ENCODE measurements at regions not wholly inside any gene's neighbourhood (a gene's known extent, or its start where the extent isn't known, plus 50 kb on each side); places are given as distances from the start of the nearest gene placed in this dataset.
"Not testable (repeated sequence)": the region's sequence is repeated elsewhere in the genome, so short reads cannot be mapped to it uniquely, and the experiment has no call there.

GRCh38 chr3:161691677-161692076, 195.1 kb downstream of the OTOL1 start:
- DNase-seq (ENCODE audit: low read depth in 3 of 3): no peak

DNA sequence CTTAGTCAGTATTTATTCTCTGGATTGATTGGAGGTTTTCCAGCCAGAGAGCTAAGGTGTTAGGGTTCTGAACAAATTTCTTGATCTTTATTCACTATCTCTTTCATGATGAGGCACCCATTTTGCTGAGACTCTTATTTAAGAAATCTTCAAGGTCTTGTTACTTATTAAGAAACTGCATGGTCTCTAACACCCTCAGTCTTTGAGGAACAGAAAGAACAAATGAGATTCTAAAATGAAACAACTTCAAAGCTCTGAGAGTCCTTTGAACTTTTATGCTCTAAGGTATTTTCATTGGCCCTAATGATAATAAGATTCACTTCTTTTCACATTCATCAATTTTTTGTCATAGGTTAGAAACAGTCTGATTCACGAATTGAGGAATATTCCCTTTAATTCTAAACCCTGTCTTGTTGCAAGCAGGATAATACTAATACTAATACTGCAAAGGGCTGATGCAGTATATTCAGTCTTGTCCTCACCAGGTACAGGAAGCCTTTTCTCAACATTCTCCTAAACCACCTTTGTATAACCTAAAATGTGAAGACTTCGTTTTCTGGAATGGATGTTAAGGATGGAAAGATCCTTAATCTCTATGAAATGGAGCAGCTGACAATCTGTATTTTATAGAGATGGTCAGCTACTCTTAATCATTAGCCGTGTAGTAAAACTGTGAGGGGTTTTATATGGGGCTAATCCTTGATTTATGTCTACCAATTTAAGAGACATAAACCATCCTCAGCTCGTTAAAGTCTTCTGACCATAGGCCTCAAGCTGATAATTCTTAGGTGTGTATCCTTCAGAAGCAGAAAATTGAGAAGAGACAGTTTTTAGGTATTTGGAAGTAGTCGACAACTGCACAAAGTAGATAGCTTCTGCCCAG, 198.3 kb downstream of the OTOL1 start:
- no peak for DNase-seq (ENCODE audit: low read depth in 3 of 3)

GRCh38 chr3:161695811-161696210, 199.2 kb downstream of the OTOL1 start:
- DNase-seq (ENCODE audit: low read depth in 3 of 3): no peak

- DNase-seq (ENCODE audit: low read depth in 3 of 3): no peak
These were observed 204.4 kb downstream of the OTOL1 start for GRCh38 chr3:161700998-161701397.

DNA sequence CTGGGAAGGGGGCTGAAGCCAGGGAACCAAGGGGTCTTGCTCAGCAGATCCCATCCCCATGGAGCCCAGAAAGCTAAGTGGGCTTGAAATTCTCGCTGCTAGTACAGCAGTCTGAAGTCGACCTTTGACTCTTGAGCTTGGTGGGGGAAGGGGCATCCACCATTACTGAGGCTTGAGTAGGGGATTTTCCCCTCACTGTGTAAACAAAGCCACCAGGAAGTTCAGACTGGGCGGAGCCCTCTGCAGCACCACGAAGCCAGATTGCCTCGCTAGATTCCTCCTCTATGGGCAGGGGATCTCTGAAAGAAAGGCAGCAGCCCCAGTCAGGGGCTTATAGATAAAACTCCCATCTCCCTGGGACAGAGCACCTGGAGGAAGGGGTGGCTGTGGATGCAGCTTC, 210.6 kb downstream of the OTOL1 start:
- DNase-seq (ENCODE audit: low read depth in 3 of 3): not testable (repeated sequence)

DNA sequence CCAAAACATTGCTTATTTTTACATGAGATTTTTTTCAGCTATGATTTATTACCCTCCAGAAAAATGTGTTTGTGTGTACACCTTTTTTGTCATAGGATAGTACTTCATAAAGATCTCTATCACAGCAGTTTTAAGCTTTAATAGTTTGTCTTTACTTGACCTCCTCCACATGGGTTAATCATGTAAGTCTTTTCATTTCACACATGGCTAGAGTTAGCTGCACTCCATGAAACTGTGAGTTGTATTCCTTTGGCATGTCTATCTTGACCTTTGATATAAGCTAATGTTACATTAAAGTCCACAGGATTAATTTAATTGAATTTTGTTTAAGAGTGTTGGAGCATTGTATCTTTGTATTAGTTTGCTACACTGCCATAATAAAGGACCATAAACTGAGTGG, 217.1 kb downstream of the OTOL1 start:
- no peak for DNase-seq (ENCODE audit: low read depth in 3 of 3)

GRCh38 chr3:161731968-161732367, 235.4 kb downstream of the OTOL1 start:
- DNase-seq (ENCODE audit: low read depth in 3 of 3): no peak

GRCh38 chr3:161737171-161737570, 240.6 kb downstream of the OTOL1 start:
- DNase-seq (ENCODE audit: low read depth in 3 of 3): no peak

DNA sequence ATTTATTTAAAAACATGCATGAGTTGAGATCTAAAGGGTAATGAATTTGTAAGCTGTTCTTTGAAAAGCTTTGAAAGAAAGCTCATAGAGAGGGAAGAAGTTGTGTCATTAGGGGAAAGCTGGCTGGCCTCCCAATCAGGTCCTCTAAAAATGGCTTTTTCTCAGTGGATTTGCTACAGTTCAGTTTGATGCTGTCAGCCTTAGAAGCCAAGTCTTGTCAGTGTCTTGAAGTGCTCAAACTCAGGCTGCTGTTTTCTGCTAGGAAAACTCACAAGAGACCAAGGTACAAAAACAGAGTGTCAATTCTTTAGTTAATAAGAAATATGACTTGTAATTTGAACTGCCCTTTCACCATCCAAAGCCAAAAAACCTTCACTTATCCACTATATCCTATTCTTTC, 243.8 kb downstream of the OTOL1 start:
- DNase-seq (ENCODE audit: low read depth in 3 of 3): no peak

GRCh38 chr3:161744366-161744765, 247.8 kb downstream of the OTOL1 start:
- no peak for DNase-seq (ENCODE audit: low read depth in 3 of 3)

- no peak for DNase-seq (ENCODE audit: low read depth in 3 of 3)
These were observed 249.1 kb downstream of the OTOL1 start for GRCh38 chr3:161745741-161746140.

DNA sequence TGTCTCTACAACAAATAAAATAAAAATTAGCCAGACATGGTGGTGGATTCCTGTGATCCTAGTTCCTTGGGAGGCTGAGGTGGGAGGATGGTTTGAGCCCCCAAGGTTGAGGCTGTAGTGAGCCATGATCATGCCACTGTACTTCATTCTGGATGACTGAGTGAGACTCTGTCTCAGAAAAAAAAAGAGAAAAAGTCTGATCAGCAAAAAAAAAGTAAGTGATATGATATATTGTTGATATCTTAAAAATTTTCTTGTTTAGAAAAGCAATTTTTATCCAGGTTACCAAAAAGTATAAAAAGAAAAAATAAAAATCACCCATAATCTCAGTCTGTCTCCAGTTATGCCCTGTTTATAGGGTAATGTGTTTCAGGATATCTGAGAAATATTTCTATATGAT, 251.4 kb downstream of the OTOL1 start:
- DNase-seq (ENCODE audit: low read depth in 3 of 3): no peak

GRCh38 chr3:161754420-161755053, 257.9 kb downstream of the OTOL1 start:
- no peak for DNase-seq (ENCODE audit: low read depth in 3 of 3)

- no peak for DNase-seq (ENCODE audit: low read depth in 3 of 3)
These were observed 262.8 kb downstream of the OTOL1 start for GRCh38 chr3:161759444-161759843.

DNA sequence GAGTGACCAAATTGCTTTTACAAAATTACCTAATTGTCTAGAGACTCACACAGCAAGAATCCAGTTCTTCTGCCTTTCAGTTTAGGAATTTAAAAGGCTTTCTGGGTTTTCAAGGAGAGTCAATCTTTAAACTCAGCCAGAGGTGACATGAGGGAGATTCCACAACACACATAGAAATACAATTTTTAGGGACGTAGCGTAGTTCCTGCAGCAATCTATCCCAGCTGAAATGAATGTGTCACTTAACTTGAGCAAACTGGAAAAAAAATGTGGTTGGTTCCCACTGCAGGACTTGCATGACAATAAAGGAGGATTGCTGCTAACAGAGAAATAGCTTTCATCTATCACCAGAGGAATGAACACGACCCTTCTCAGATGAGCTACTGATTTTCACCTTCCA, 269.7 kb downstream of the OTOL1 start:
- no peak for DNase-seq (ENCODE audit: low read depth in 3 of 3)

DNA sequence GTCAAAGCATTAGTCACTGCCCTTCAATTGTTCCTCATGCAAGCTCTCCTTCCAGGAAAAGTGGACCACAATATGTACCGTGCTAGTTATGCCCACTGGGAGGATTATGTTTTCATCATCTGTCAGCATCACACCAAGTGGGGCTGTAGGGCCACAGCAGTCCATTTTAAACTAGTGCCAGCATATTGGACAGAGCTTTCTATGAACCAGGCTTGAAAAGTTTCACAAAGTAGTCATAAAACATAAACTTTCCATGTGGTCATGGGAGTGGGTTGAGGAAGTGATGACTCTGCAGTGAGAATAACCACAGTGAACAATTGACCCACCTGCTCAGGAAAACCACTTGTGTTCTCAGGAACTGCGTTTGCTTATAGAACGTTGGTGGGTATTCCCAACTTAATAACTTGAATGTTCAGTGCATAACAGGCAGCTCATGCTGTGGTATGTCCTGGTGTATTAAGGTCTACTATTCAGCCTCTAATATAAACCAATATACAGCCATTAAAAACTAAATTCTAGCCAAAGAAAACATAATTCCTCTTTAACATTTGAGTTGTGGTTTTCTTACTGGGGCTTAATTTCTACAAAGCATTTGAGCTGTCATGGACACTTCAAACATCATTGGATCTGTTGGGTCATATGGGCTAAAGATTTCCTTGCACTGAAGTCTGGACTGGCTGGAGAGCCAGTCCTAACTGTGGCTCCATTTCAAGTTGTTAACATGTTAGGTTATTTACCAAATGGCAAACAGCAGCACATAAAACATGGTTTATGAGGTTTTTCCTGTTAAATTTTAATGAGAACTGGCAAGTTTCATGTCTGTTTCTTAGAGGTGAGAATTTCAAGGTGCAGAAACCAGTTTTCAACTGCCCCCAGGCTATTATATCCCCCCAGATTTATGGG, 274.1 kb downstream of the OTOL1 start:
- DNase-seq (ENCODE audit: low read depth in 3 of 3): no peak

GRCh38 chr3:161781381-161781780, 284.8 kb downstream of the OTOL1 start:
- DNase-seq (ENCODE audit: low read depth in 3 of 3): no peak

GRCh38 chr3:161793194-161793930, 296.8 kb downstream of the OTOL1 start:
- no peak for DNase-seq (ENCODE audit: low read depth in 3 of 3)

DNA sequence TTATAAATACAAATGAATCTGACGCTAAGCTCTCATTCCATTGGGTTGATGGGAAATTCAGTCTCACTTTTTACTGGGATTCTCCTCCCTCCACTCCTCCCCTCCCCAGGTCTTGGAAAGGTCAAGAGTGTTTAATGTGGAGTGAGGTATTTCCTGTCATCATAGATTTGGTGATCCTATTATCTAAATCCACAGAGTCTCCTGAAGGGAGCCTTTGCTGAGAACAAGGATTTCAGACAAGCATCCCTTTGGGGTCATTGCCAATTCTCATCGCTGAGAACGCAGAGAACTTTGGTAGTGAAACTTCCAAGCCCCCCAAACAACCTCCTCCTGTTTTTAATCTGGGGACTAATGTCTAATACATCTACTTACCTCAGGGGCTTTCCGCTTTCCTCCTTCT, 297.9 kb downstream of the OTOL1 start:
- no peak for DNase-seq (ENCODE audit: low read depth in 3 of 3)

GRCh38 chr3:161796312-161796711, 299.7 kb downstream of the OTOL1 start:
- no peak for DNase-seq (ENCODE audit: low read depth in 3 of 3)

- no peak for DNase-seq (ENCODE audit: low read depth in 3 of 3)
These were observed 300.2 kb downstream of the OTOL1 start for GRCh38 chr3:161796780-161797179.

GRCh38 chr3:161798016-161798415, 301.4 kb downstream of the OTOL1 start:
- DNase-seq (ENCODE audit: low read depth in 3 of 3): no peak
